Ishikawa (cell line): ENCODE measurements at regions not wholly inside any gene's neighbourhood (a gene's known extent, or its start where the extent isn't known, plus 50 kb on each side); places are given as distances from the start of the nearest gene placed in this dataset.

Experiments used
- CEBPB ChIP-seq: IDR thresholded peaks from 2 replicates; pipeline ENCODE4 v1.6.1; 2012
- CREB1 ChIP-seq: IDR thresholded peaks from 2 replicates; pipeline ENCODE4 v1.6.1; 2012; ENCODE audit warnings: low read depth
- EGR1 ChIP-seq: IDR thresholded peaks from 2 replicates; pipeline ENCODE4 v1.6.1; 2012
- EP300 ChIP-seq: IDR thresholded peaks from 2 replicates; pipeline ENCODE4 v1.6.1; 2012; ENCODE audit warnings: borderline replicate concordance
- FOXM1 ChIP-seq: IDR thresholded peaks from 2 replicates; pipeline ENCODE4 v1.6.1; 2012; ENCODE audit warnings: low read depth, borderline replicate concordance
- NFIC ChIP-seq: IDR thresholded peaks from 2 replicates; pipeline ENCODE4 v1.6.1; 2012
- RAD21 ChIP-seq: IDR thresholded peaks from 2 replicates; pipeline ENCODE4 v1.6.1; 2012; ENCODE audit warnings: low read depth
- TAF1 ChIP-seq: IDR thresholded peaks from 2 replicates; pipeline ENCODE4 v1.6.1; 2012; ENCODE audit warnings: low read depth, mild to moderate bottlenecking
- TEAD4 ChIP-seq: IDR thresholded peaks from 2 replicates; pipeline ENCODE4 v1.6.1; 2012
- YY1 ChIP-seq: IDR thresholded peaks from 2 replicates; pipeline ENCODE4 v1.6.1; 2012; ENCODE audit warnings: low read depth
- ZBTB7A ChIP-seq: IDR thresholded peaks from 2 replicates; pipeline ENCODE4 v1.6.1; 2012; ENCODE audit warnings: low read depth
- TF ChIP-seq, protein P1 (sequence below): IDR thresholded peaks from 2 replicates; pipeline ENCODE4 v1.6.1; 2012; ENCODE audit warnings: low read depth, mild to moderate bottlenecking
- TF ChIP-seq, protein P2 (sequence below): IDR thresholded peaks from 2 replicates; pipeline ENCODE4 v1.6.1; 2012

DNA sequence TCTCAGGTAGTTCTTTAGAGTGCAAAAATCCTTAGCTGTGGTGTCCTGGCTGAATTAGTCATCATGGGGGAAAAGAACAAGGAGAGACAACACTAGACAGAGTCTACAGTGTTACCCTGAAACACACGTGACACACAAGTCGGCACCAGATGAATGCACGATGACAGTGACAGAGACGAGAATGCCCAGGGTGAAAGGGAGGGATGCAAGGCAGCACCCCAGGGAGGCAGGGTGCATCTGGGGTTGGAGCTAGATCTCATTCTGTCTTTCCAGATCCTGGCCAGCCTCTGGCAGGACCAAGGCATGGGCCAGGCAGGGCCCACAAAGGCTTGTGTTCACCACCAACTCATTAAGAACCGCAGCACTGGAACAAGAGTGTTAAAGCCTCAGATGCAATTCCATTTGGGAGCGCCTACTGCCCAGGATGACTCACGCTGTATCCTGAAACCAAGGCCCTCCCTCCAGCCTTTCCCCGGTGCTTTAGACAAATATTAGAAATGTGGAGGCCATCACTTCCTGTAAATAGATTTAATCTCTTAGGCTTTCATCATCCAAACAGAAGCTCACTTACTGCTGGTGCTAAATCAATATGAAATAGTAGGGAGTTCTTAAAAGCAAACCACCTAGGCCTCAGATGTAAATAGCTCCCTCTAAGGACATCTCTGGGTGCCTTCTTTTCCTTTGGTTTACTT lies 56.1 kb downstream of the IRX2 start:
- no peak for TF ChIP-seq FOXM1
- no peak for TF ChIP-seq CEBPB
- TF ChIP-seq TAF1 = no peak
- no peak for TF ChIP-seq EGR1
- TF ChIP-seq EP300 = no peak
- TF ChIP-seq RAD21 = no peak
- no peak for TF ChIP-seq CREB1
- no peak for TF ChIP-seq YY1
- TF ChIP-seq, protein P1, sequence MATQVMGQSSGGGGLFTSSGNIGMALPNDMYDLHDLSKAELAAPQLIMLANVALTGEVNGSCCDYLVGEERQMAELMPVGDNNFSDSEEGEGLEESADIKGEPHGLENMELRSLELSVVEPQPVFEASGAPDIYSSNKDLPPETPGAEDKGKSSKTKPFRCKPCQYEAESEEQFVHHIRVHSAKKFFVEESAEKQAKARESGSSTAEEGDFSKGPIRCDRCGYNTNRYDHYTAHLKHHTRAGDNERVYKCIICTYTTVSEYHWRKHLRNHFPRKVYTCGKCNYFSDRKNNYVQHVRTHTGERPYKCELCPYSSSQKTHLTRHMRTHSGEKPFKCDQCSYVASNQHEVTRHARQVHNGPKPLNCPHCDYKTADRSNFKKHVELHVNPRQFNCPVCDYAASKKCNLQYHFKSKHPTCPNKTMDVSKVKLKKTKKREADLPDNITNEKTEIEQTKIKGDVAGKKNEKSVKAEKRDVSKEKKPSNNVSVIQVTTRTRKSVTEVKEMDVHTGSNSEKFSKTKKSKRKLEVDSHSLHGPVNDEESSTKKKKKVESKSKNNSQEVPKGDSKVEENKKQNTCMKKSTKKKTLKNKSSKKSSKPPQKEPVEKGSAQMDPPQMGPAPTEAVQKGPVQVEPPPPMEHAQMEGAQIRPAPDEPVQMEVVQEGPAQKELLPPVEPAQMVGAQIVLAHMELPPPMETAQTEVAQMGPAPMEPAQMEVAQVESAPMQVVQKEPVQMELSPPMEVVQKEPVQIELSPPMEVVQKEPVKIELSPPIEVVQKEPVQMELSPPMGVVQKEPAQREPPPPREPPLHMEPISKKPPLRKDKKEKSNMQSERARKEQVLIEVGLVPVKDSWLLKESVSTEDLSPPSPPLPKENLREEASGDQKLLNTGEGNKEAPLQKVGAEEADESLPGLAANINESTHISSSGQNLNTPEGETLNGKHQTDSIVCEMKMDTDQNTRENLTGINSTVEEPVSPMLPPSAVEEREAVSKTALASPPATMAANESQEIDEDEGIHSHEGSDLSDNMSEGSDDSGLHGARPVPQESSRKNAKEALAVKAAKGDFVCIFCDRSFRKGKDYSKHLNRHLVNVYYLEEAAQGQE = no peak
- TF ChIP-seq, protein P2, sequence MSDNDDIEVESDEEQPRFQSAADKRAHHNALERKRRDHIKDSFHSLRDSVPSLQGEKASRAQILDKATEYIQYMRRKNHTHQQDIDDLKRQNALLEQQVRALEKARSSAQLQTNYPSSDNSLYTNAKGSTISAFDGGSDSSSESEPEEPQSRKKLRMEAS = no peak
- TF ChIP-seq TEAD4 = no peak
- TF ChIP-seq ZBTB7A = no peak
- TF ChIP-seq NFIC = no peak
